Gastroesophageal sphincter (tissue), 3 donors: ENCODE measurements at regions not wholly inside any gene's neighbourhood (a gene's known extent, or its start where the extent isn't known, plus 50 kb on each side); places are given as distances from the start of the nearest gene placed in this dataset.

ENCODE experiments used
- POLR2A ChIP-seq, 2 donors: fragments of 450-650 bp; IDR thresholded peaks; one replicate each; pipeline ENCODE4 v1.6.1; 2017; ENCODE audit warnings: antibody characterized with exemption in 2 of 2, mild to moderate bottlenecking in 2 of 2, moderate library complexity in 1 of 2
- TF ChIP-seq, protein P1 (sequence below), 4 experiments: fragments of 200-600 bp in 2 of 4; fragments of 450-650 bp in 2 of 4; sonication (generic) in 1 of 4; IDR thresholded peaks; one replicate each; pipeline ENCODE4 v1.5.1; 2017 to 2019; ENCODE audit warnings: antibody characterized with exemption in 4 of 4, mild to moderate bottlenecking in 2 of 4, moderate library complexity in 2 of 4

- TF ChIP-seq POLR2A (IDR thresholded peaks at IDR 0.05): no peak
- TF ChIP-seq, protein P1, sequence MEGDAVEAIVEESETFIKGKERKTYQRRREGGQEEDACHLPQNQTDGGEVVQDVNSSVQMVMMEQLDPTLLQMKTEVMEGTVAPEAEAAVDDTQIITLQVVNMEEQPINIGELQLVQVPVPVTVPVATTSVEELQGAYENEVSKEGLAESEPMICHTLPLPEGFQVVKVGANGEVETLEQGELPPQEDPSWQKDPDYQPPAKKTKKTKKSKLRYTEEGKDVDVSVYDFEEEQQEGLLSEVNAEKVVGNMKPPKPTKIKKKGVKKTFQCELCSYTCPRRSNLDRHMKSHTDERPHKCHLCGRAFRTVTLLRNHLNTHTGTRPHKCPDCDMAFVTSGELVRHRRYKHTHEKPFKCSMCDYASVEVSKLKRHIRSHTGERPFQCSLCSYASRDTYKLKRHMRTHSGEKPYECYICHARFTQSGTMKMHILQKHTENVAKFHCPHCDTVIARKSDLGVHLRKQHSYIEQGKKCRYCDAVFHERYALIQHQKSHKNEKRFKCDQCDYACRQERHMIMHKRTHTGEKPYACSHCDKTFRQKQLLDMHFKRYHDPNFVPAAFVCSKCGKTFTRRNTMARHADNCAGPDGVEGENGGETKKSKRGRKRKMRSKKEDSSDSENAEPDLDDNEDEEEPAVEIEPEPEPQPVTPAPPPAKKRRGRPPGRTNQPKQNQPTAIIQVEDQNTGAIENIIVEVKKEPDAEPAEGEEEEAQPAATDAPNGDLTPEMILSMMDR (IDR thresholded peaks at IDR 0.05): no peak
These were observed 262.3 kb upstream of the EMCN start for GRCh38 chr4:100780126-100780525.
